Skeletal muscle cell (primary cell): ENCODE measurements at regions not wholly inside any gene's neighbourhood (a gene's known extent, or its start where the extent isn't known, plus 50 kb on each side); places are given as distances from the start of the nearest gene placed in this dataset.
A peak's percentile ranks its signal among the peaks of the same experiment; 100 is the strongest.

Experiments used
- DNase-seq: peaks from one replicate; pipeline ENCODE4 v3.0.0-alpha.2; 2010; ENCODE audit warnings: low read depth
- H3K4me3 ChIP-seq: 2 replicates; pipeline ENCODE4 v1.5.1; 2011; ENCODE audit warnings: low read depth, mild to moderate bottlenecking, control low read depth, low read length, moderate library complexity

DNA sequence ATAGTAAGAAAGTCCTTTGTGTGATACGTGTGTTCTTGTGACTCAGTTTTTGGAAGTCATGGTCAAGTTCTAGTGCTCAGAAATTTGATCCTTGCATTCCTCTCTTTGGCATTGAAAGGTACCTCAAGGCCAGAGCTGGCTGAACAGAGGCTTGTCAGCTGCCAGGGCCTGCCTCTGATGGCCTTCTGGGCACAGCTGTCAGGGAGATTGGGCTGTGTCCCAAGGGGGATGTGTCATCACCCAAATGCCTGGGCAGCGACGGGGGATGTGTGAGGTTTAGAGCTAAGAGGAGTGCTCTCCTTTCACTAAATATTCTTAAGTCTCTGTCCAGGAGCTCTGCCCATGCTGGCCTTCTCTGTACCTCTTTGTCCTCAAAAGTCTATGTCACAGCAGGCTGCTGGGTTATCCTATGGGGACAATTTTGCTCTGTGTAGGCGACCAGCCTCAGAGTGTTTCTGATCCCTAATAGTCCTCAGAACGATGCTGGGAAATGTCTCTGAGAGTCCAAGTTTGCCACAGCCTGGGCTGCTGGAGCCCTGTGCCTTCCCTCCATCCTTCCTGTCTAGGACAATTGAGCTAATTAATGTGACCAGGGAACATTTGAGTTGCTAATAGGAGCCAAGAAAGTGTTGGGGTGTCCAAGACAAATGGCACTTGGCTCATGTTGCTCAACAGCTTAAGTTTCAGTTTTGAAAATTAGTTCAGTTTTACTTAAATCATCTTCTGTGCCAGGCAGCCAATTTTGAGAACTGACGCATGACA, 115.4 kb upstream of the ZNF521 start:
- H3K4me3 ChIP-seq = no peak overlapping the region
- DNase-seq = peak; percentile 45

DNA sequence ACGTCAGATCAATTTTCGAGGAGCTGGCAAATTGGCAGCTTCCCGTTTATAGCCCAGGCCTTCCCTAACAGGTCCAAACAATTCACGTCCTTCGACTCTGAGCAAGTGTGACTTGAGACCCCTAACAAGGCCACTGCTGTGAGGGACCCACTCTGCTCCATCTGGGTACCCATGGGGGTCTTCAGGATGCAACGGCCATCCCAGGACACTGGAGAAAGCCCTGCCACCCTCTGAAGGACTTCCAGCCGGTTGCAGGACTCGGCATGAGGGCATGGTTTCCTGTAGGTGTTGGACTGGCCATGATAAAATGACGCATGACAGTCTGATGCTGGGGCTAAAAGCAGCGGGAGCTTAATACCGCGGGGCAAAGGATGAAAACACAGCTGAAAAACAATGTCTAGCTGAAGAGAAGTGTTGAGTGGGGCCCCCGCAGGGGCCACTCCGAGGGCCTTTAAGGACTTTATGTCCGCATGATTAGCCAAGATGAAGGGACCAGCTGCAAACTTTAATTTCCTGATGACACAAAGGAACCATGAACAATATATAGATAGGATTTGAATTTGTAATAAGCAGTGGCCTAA, 113.3 kb upstream of the ZNF521 start:
- DNase-seq = no peak

DNA sequence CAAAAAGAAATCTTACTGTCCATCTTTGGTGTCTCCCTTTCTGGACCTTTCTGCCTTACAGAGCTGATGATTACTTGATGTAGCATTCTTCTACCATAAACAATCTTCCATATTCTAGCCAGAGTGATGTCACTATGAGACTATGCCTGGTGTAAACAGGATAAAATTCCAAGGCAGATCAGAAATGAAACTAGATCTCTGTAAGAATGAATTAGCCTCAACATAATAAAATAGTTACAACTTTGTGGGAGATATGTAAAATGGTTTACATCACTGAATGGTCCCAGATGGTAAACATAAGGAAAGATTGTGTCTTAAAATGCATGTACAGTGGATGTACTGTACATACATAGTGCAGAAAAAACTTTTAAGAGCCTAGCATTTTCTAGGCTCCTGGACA, 112.3 kb upstream of the ZNF521 start:
- peak; percentile 38 for DNase-seq
- no peak overlapping the region for H3K4me3 ChIP-seq

More for the DNA sequence above, 113.3 kb upstream of the ZNF521 start:
- no peak overlapping the region for H3K4me3 ChIP-seq

DNA sequence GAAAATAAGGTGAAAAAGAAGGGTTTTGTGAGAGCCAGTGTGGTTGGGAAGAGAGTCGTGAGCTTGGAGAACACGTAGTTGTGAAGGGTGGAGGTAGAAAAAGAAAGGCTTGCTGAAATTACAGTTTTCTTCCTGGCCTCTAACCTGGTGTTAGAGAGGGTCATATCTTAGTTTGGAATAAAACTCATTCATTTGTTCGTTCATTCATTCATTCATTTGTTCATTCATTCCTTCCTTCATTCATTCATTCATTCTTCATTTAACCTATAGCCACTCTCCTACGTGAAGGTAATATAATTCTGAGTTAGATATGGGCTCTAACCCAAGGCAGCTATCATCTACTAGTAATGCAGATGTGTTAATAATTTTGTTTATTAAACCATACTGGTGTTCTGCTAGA, 111.8 kb upstream of the ZNF521 start:
- DNase-seq = no peak
- H3K4me3 ChIP-seq = no peak overlapping the region

DNA sequence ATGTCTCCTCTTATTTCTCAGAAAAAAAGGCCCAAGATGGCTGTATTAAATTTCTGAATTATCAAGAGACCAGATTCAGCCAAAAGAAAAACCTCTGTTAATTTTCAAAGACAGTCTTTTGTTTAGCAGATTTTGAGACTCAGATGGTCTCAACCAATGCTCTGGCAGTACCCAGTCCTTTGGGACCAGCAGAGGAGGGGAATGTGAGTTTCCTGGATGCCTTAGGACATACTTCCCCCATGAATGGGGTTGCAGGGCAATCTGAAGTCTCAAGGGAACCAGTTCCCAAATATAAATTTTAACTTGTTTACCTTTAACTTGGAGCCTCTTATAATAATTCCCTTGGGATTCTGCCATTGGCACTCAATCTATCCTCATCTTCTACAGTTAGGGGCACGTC, 107.8 kb upstream of the ZNF521 start:
- H3K4me3 ChIP-seq = no peak overlapping the region
- no peak for DNase-seq

DNA sequence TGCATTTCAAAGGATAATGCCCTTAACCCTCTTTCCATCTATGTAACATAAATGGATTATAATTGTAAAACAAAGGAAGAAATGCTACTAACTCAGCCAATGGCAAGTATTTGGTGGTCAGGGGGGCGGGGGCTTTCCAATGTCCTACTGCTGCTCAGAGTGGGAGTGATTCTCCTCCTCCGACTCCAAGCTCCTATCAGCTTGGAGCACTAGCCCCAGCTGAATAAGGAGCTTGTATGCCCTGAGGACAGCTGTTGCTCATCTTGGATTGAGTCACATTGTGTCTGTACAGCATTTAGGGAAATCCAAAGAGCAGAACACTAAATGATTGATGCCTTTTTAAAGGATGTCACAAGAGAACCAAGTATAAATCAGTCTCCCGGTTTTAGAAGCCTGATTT, 105.6 kb upstream of the ZNF521 start:
- no peak overlapping the region for H3K4me3 ChIP-seq
- peak; percentile 41 for DNase-seq

DNA sequence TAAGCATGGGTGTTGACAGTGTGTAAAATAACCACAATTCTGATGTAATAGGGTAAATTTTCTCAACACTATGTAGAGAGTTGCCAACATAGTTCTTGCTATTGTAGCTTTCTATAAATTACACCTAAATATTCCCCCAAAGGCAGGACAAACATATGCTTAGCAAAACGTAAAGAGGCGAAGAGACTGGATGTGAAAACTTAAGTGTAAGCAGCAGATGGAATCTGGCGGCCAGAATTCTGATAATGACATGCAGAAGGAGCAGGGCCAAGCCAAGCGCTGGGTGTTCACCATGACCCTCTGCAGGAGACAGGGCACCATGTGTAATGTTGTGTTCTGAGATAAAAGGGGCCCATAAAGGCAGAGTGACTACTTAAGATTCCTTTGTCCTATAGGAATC, 105.2 kb upstream of the ZNF521 start:
- H3K4me3 ChIP-seq = no peak overlapping the region
- peak; percentile 45 for DNase-seq

DNA sequence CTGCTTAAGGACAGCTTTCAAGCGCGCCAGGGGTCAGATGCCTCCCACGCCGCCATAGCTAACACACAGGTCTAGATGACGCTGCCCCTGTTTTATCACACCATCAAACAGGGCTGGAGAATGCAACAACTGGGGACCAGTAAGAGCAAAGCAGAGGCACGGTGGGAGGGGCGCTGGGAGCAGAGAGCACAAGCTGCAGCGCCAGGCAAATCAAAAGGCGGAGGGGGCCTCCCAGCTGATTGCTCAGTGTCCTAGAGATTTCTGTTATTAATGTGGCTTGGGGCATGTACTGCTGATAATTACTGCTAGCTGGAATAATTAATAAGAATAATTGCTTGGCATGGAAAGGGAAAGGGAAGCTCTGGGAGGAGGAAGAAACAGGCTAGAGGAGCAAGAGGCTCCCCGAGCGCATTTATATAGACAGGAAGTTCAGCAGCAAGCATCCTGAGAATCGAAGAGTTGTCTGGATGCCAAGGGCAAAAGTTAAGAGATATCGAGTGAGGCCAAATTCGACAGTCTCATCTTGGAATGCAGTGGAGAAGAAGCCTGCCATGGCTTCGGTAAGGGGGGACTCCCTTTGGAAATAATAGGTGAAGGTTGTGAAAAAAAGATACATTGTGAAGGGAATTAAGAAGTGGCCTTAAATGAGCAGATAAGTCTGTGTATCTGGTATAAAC, 104.5 kb upstream of the ZNF521 start:
- H3K4me3 ChIP-seq = no peak overlapping the region
- no peak for DNase-seq

DNA sequence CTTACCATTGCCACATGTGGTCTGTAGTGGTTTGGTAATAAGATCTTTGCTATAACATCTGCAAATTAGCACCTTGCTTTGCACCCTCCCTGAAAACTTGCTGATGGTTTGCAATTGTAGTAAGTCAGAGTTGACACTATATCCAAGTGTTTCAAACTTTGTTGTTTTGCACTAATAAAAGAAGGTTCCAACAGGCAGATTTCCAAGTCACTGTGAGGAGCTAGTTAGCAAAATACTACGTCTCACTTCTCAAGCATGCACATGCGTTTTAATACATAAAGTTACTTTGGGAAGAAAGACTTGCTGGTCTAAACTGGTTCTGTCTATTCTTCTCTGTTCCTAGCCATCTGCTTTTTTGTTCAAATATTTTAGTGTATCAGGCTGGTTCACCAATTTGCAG, 103.7 kb upstream of the ZNF521 start:
- DNase-seq = no peak

DNA sequence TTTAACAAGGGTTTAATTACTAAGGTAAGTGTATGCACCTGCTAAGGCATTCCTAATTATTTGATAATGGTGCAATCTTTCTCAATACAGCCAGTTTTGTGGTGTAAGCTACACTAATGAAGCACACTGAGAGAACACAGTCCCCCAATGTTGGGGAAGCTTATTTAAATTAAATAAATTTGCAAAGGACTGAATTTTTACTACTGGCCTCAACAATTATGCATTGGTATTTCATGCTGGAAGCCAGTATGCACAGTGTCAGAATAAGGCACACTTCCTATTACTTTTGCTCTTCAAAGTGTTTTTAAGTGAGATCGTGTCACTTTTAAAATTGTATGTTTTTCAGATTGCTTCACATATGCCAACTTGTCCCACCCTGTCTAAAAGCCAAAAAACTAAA, 103.2 kb upstream of the ZNF521 start:
- H3K4me3 ChIP-seq = no peak overlapping the region
- DNase-seq = no peak

More for the DNA sequence above, 103.7 kb upstream of the ZNF521 start:
- H3K4me3 ChIP-seq = no peak overlapping the region

DNA sequence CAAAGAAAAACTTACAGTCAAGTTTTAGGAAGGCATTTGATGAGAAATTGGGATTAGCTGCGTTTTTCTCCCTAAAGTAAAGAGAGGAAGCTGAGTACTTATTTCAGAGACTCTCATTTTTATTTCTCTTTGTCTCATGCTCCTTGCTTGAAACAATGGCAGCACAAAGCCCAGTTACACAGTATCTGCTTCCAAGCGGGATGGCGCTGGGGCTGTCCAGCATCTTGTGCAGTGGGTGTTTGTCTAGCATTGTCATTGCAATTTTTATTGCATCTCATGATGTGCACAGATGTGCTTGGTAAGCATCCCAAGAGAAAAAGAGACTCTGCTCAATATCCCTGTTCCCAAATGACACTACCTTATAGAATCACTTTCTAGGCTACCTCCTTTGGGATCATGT, 102.8 kb upstream of the ZNF521 start:
- no peak overlapping the region for H3K4me3 ChIP-seq
- no peak for DNase-seq

DNA sequence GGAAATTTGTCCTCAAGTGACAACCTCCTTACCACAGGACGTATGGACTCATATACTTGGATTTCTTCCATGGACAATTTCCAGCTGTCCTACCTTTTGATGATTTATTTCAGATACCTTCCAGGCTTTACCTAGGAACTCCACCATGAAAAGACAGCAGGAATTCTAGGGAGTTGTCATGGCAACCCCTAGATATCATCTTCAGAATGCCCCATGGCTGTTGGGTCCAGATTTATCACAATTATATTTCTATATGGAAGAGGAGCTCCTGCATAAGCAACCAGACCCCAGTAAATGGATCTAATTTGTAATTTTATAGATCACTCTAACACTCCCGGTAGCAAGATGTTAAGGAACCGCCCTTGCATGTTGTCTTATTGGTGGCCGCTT, 102.3 kb upstream of the ZNF521 start:
- DNase-seq = no peak
- H3K4me3 ChIP-seq = no peak overlapping the region

DNA sequence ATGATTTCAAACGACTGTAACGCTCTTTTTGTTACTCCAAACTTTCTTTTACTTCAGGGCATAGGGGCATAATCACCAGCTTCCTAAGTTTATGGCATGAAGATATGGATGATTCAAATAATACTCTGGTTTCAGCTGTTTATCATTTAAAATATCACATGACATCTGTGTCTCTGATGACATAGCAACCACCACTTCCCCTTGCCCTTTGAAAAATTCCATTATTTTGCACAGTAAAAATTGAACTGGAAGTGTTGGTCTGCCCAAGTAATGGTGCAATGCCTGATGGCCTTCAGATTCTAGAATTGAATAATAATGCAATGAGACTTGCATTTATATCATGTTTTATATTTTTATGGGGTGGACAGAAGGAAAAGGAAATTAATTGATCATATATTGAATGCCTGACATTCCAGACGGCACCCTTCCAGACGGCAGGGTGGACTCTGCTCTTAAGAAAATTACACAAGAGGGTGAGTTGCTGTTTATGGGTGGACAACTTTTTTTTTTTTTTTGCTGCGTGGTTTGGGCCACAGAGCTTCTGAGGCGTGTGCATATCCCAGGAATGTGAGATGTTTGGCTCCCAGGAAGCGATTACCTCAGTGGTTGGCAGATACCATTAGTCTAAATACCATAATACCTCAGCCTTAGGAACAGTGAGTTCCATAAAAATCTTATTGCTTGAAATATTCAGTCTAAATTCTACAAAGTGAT, 101.7 kb upstream of the ZNF521 start:
- H3K4me3 ChIP-seq = no peak overlapping the region
- DNase-seq = no peak

DNA sequence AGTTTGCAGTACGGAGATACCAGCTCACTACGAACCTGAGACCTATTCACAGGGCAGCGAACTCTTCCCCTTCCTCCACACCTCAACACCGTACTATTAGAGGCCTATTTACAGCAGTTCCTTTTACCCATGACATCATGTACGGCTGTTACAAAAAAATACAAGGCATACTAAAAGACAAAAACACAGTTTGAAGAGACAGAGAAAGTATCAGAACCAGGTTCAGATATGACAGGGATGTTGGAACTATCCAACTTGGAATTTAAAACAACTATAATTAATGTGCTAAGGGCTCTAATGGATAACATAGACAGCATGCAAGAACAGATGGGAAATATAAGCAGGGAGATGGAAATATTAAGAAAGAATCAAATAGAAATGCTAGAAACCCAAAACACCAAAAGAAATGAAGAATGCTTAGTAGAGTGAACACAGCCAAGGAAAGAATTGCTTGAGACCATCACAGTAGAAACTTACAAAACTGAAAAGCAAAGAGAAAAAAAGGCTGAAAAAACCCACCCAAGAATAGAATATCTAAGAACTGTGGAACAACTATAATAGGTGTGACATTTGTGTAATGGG, 99.2 kb upstream of the ZNF521 start:
- H3K4me3 ChIP-seq = no peak overlapping the region
- DNase-seq = no peak

DNA sequence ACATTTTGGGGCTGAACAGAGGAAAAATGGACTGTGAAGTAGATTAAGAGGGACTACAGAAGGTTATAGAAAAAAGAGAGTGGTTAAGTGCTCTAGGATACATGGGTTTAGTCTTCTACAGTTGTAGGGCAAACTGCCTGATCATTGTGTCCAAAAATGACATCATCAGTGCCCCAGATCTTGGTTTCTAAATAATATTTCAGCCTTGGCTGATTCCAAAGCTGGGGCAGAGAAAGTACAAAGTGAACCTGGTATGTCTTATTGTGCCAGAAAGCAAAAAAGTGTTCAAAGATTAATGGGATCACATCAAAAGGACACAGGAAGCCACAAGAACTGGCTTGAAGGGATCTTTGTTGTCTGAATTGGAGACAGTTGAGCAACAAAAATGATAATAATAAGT, 97.1 kb upstream of the ZNF521 start:
- H3K4me3 ChIP-seq = no peak overlapping the region
- no peak for DNase-seq

DNA sequence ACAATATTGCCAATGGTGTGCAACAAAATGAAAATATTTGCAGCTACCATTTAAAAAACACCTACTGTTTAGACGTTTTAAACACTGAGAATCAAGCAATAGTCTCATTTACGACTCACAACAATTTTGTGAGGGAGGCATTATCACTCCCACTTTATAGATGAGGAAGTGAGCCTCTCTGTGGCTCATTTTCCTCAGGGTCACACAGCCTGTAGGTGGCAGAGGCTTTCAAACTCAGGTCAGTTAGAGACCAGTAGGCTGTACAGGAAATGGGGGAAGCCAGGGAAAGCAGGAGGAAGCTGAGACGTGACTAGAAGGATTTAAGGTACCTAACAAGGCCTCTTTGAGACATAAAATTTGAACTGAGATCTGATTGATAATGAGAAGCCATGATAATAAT, 95.0 kb upstream of the ZNF521 start:
- DNase-seq = no peak
- no peak overlapping the region for H3K4me3 ChIP-seq

DNA sequence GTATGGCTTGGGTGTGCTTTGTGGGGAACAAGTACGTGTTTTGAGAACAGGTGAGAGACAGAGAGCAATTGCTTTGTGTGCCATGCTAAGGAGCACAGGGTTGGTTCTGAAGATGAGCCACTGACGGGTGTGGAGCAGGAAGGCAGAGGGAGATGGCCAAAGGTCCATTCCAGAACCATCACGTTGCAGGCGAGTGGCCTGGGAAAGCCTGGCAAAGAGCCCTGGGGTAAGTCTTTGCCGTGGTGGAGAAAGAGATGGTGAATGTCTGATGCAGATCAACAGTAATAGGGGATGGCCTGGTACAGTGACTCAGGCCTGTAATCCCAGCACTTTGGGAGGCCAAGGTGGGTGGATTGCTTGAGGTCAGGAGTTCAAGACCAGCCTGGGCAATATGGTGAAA, 93.5 kb upstream of the ZNF521 start:
- DNase-seq = no peak
- H3K4me3 ChIP-seq = no peak overlapping the region

DNA sequence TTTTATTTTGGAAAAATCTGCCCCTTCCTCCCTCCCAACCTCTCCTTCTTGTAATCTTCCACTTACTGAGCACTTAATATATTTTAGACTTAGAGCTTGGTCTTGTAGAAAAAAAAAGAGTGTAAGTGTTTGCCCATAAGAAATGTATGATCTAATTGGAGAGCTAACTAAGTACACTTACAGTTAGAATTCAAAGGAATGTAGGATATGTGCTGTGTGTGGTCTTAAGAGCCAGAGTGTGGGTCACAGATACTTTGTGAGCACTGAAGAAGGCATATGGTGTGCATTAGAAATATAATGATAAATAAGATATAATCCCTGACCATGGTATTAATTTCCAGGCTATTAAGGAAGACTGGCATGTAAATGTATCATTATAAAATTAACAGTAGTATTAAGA, 91.8 kb upstream of the ZNF521 start:
- H3K4me3 ChIP-seq = no peak overlapping the region
- DNase-seq = no peak

DNA sequence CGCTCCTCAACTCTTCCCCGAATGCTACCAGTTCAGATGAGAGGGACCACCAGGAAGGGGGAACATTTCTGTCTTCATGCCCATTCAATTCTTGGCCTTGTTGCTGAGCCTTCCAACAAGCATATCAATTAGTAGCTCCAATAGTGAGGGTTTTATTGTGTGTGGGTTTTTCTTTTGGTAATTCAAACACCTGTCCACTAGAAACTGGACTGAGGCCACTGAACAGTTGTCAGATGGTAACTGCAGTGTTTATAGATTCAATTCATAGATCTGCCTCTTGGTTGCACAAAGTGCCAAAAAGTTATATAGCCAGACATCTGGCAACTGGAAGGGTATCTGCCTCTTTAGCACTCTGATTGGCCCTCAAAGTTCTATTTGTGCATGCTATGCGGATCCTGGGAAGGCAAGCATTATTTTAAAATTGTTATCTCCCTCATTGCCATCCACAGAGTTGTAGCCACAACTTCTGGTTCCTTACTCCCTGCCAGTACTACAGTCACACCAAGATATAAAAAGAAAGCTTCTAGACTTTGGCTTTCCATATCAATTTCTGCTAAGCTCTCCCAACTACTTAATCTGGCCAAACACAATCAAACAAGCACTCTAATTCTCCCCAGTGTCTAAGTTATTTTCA, 83.3 kb upstream of the ZNF521 start:
- H3K4me3 ChIP-seq = no peak overlapping the region
- no peak for DNase-seq

DNA sequence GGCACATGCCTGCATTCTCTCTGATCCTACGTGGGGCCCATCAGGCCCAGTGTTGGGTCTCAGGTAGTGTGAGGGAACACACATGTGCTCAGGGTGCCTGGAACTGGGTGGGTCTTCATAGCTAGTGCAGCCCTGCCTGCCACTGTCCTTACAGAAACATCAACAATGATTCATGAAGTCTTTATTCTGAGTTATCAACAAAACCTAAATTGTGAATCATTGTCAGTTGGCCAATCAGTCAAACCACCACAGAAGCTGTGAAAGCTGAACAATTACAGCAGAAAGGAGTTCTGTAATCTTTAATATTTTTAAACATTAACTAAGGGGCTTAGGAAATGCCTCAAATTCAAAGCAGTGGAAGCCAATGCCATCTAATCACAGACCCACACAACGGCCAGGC, 82.8 kb upstream of the ZNF521 start:
- H3K4me3 ChIP-seq = no peak overlapping the region
- DNase-seq = no peak
